NCI-H2171 treated with DMSO at 0.1 percent for 48 hours (cell line): ENCODE measurements at regions not wholly inside any gene's neighbourhood (a gene's known extent, or its start where the extent isn't known, plus 50 kb on each side); places are given as distances from the start of the nearest gene placed in this dataset.

Experiments
- DNase-seq: peaks from one replicate; lab custom pipeline; 2025; lab: John Stamatoyannopoulos, UW

- DNase-seq: no peak
Measured at GRCh38 chrX:25219480-25219879, 203.7 kb upstream of the ARX start.

GRCh38 chrX:25213611-25214010 is 197.8 kb upstream of the ARX start:
- no peak for DNase-seq

- DNase-seq: no peak
Measured at GRCh38 chrX:25207803-25208475, 192.2 kb upstream of the ARX start.

GRCh38 chrX:25206778-25207177 is 191.0 kb upstream of the ARX start:
- no peak for DNase-seq

GRCh38 chrX:25204182-25204581 is 188.4 kb upstream of the ARX start:
- DNase-seq: no peak

- DNase-seq: no peak
Measured at GRCh38 chrX:25202827-25203226, 187.1 kb upstream of the ARX start.

- DNase-seq: no peak
Measured at GRCh38 chrX:25198891-25199290, 183.1 kb upstream of the ARX start.

- no peak for DNase-seq
Measured at GRCh38 chrX:25198253-25198652, 182.5 kb upstream of the ARX start.

- no peak for DNase-seq
Measured at GRCh38 chrX:25196221-25196620, 180.5 kb upstream of the ARX start.

GRCh38 chrX:25191403-25191802 is 175.6 kb upstream of the ARX start:
- DNase-seq: no peak

GRCh38 chrX:25181775-25182174 is 166.0 kb upstream of the ARX start:
- DNase-seq: no peak

- no peak for DNase-seq
Measured at GRCh38 chrX:25180242-25180641, 164.5 kb upstream of the ARX start.

GRCh38 chrX:25178555-25178954 is 162.8 kb upstream of the ARX start:
- DNase-seq: no peak

- DNase-seq: no peak
Measured at GRCh38 chrX:25175743-25176142, 160.0 kb upstream of the ARX start.

- DNase-seq: no peak
Measured at GRCh38 chrX:25175171-25175570, 159.4 kb upstream of the ARX start.

- DNase-seq: no peak
Measured at GRCh38 chrX:25166546-25166945, 150.8 kb upstream of the ARX start.

- no peak for DNase-seq
Measured at GRCh38 chrX:25166145-25166544, 150.4 kb upstream of the ARX start.

- no peak for DNase-seq
Measured at GRCh38 chrX:25158635-25159034, 142.9 kb upstream of the ARX start.

- DNase-seq: no peak
Measured at GRCh38 chrX:25156832-25157231, 141.1 kb upstream of the ARX start.

- no peak for DNase-seq
Measured at GRCh38 chrX:25156323-25156722, 140.6 kb upstream of the ARX start.

- no peak for DNase-seq
Measured at GRCh38 chrX:25154168-25154567, 138.4 kb upstream of the ARX start.

- no peak for DNase-seq
Measured at GRCh38 chrX:25151749-25152148, 136.0 kb upstream of the ARX start.

GRCh38 chrX:25144043-25144940 is 128.5 kb upstream of the ARX start:
- DNase-seq: peak; percentile 4

GRCh38 chrX:25143596-25143995 is 127.8 kb upstream of the ARX start:
- DNase-seq: no peak
